GM12891 (cell line): ENCODE measurements at regions not wholly inside any gene's neighbourhood (a gene's known extent, or its start where the extent isn't known, plus 50 kb on each side); places are given as distances from the start of the nearest gene placed in this dataset.

ENCODE experiments used
- DNase-seq: peaks from one replicate; pipeline ENCODE4 v3.0.0; 2011; ENCODE audit warnings: low spot score; ENCODE audit not compliant: insufficient read length
- FAIRE-seq: peaks from 2 replicates; lab custom pipeline; 2011; peaks lifted over from hg19 to GRCh38; lab: Jason Lieb, UNC
- PAX5 ChIP-seq: IDR thresholded peaks from 2 replicates; pipeline ENCODE4 v1.6.1; 2011; ENCODE audit warnings: low read length, moderate library complexity, mild to moderate bottlenecking; ENCODE audit not compliant: insufficient read depth, severe bottlenecking
- POLR2A ChIP-seq: IDR thresholded peaks from 2 replicates; pipeline ENCODE4 v1.6.1; 2011; ENCODE audit warnings: low read depth, low read length, control low read depth
- POLR2AphosphoS5 ChIP-seq: IDR thresholded peaks from 2 replicates; pipeline ENCODE4 v1.6.1; 2011; ENCODE audit warnings: low read depth, low read length, control low read depth
- POU2F2 ChIP-seq: IDR thresholded peaks from 2 replicates; pipeline ENCODE4 v1.6.1; 2011; ENCODE audit warnings: low read depth, mild to moderate bottlenecking, control low read depth, low read length, moderate library complexity
- SPI1 ChIP-seq: IDR thresholded peaks from 2 replicates; pipeline ENCODE4 v1.6.1; 2011; ENCODE audit warnings: low read depth, low read length, control low read depth
- TAF1 ChIP-seq: IDR thresholded peaks from 2 replicates; pipeline ENCODE4 v1.6.1; 2011; ENCODE audit warnings: low read depth, low read length, control low read depth

GRCh38 chr5:172588380-172588779 lies 52.7 kb upstream of the NEURL1B start:
- DNase-seq (no peak), FAIRE-seq (no peak)
- TF ChIP-seq POLR2AphosphoS5, result no peak
- TF ChIP-seq PAX5, result no peak
- no peak for TF ChIP-seq POLR2A
- TF ChIP-seq SPI1, result no peak
- TF ChIP-seq TAF1, result no peak
- no peak for TF ChIP-seq POU2F2

GRCh38 chr5:172587061-172587405 lies 54.0 kb upstream of the NEURL1B start:
- no peak for FAIRE-seq
- no peak for DNase-seq
- TF ChIP-seq POLR2AphosphoS5 (no peak), TAF1 (no peak), POLR2A (no peak), POU2F2 (no peak), SPI1 (no peak), PAX5 (no peak)

- no peak for FAIRE-seq
- TF ChIP-seq PAX5 (no peak), SPI1 (no peak), TAF1 (no peak), POU2F2 (no peak), POLR2A (no peak), POLR2AphosphoS5 (no peak)
- DNase-seq, result no peak
Observed at GRCh38 chr5:172586125-172587060, 54.7 kb upstream of the NEURL1B start.

- no peak for DNase-seq
- FAIRE-seq, result no peak
- TF ChIP-seq POLR2A, result no peak
- TF ChIP-seq PAX5, result no peak
- no peak for TF ChIP-seq SPI1
- no peak for TF ChIP-seq POU2F2
- no peak for TF ChIP-seq POLR2AphosphoS5
- no peak for TF ChIP-seq TAF1
Observed at GRCh38 chr5:172585114-172585513, 55.9 kb upstream of the NEURL1B start.

- no peak for FAIRE-seq
- no peak for TF ChIP-seq TAF1
- no peak for TF ChIP-seq POLR2A
- TF ChIP-seq SPI1, result no peak
- TF ChIP-seq POU2F2, result no peak
- TF ChIP-seq PAX5, result no peak
- TF ChIP-seq POLR2AphosphoS5, result no peak
- no peak for DNase-seq
Observed at GRCh38 chr5:172584638-172585037, 56.4 kb upstream of the NEURL1B start.

- TF ChIP-seq POLR2A, result no peak
- DNase-seq, result no peak
- no peak for FAIRE-seq
Observed at GRCh38 chr5:172583931-172584511, 57.0 kb upstream of the NEURL1B start.

- TF ChIP-seq POU2F2, result no peak
- FAIRE-seq (no peak), DNase-seq (no peak)
Observed at GRCh38 chr5:172582940-172583339, 58.1 kb upstream of the NEURL1B start.

GRCh38 chr5:172581315-172581714 lies 59.7 kb upstream of the NEURL1B start:
- TF ChIP-seq POLR2AphosphoS5, result no peak
- TF ChIP-seq TAF1, result no peak
- TF ChIP-seq POLR2A, result no peak
- TF ChIP-seq PAX5, result no peak
- TF ChIP-seq SPI1, result no peak
- TF ChIP-seq POU2F2, result no peak
- FAIRE-seq (no peak), DNase-seq (no peak)

- no peak for FAIRE-seq
- TF ChIP-seq PAX5, result no peak
- DNase-seq, result no peak
Observed at GRCh38 chr5:172579403-172579990, 61.6 kb upstream of the NEURL1B start.

GRCh38 chr5:172577267-172577909 lies 63.7 kb upstream of the NEURL1B start:
- TF ChIP-seq POU2F2 (no peak), SPI1 (no peak), POLR2AphosphoS5 (no peak), POLR2A (no peak), TAF1 (no peak), PAX5 (no peak)

More at GRCh38 chr5:172577267-172577909, 63.7 kb upstream of the NEURL1B start:
- DNase-seq (no peak), FAIRE-seq (no peak)
